ENCODE measurements at regions not wholly inside any gene's neighbourhood (a gene's known extent, or its start where the extent isn't known, plus 50 kb on each side); places are given as distances from the start of the nearest gene placed in this dataset.

DNA sequence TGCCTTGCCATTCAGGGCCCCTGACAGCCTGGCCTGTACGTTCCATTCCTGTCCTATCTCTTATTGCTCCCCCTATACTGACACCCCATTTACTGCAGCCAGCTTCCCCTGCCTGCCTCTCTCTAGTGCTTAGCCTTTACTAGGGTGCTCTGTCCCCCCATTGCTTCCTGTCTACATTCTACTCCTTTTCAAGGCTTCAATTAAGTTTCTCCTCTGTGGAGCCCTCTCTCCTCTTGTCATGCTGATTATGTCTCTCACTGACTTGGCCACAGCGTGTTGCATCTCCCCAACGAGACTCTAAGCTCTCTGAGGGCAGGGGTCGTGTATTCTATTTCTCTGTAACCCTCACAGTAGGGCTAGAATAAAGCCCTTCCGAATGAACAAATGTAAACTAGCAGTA, 185.2 kb downstream of the RPLP1 start:
- TF ChIP-seq, protein P1, sequence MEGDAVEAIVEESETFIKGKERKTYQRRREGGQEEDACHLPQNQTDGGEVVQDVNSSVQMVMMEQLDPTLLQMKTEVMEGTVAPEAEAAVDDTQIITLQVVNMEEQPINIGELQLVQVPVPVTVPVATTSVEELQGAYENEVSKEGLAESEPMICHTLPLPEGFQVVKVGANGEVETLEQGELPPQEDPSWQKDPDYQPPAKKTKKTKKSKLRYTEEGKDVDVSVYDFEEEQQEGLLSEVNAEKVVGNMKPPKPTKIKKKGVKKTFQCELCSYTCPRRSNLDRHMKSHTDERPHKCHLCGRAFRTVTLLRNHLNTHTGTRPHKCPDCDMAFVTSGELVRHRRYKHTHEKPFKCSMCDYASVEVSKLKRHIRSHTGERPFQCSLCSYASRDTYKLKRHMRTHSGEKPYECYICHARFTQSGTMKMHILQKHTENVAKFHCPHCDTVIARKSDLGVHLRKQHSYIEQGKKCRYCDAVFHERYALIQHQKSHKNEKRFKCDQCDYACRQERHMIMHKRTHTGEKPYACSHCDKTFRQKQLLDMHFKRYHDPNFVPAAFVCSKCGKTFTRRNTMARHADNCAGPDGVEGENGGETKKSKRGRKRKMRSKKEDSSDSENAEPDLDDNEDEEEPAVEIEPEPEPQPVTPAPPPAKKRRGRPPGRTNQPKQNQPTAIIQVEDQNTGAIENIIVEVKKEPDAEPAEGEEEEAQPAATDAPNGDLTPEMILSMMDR (conservative IDR thresholded peaks at IDR 0.05; ENCODE audit: low read length), result no peak
- TF ChIP-seq EZH2phosphoT487 (IDR thresholded peaks at IDR 0.05; ENCODE audit: borderline replicate concordance, low read depth, low read length), result no peak
